ENCODE measurements at regions not wholly inside any gene's neighbourhood (a gene's known extent, or its start where the extent isn't known, plus 50 kb on each side); places are given as distances from the start of the nearest gene placed in this dataset.

- TF ChIP-seq CTCF (IDR thresholded peaks at IDR 0.05 in 4 of 5, conservative IDR thresholded peaks at IDR 0.05 in 1 of 5), result no peak
- TF ChIP-seq POLR2A (IDR thresholded peaks at IDR 0.05), result no peak
Measured at GRCh38 chr1:201650623-201650933, 111.7 kb downstream of the NAV1 start.
